Testis (tissue), 2 donors: ENCODE measurements at regions not wholly inside any gene's neighbourhood (a gene's known extent, or its start where the extent isn't known, plus 50 kb on each side); places are given as distances from the start of the nearest gene placed in this dataset.

Source experiments
- POLR2A ChIP-seq: fragments of 450-650 bp; IDR thresholded peaks from one replicate; pipeline ENCODE4 v1.6.1; 2017; ENCODE audit warnings: antibody characterized with exemption, mild to moderate bottlenecking, moderate library complexity
- TF ChIP-seq, protein P1 (sequence below), 3 experiments: fragments of 450-650 bp in 2 of 3; fragments of 200-600 bp in 1 of 3; sonication (generic) in 1 of 3; IDR thresholded peaks; one replicate each; pipeline ENCODE4 v1.5.1; 2016 to 2019; ENCODE audit warnings: antibody characterized with exemption in 3 of 3, mild to moderate bottlenecking in 2 of 3, moderate library complexity in 1 of 3

GRCh38 chr2:56654936-56655335 lies 471.1 kb downstream of the CCDC85A start:
- TF ChIP-seq, protein P1, sequence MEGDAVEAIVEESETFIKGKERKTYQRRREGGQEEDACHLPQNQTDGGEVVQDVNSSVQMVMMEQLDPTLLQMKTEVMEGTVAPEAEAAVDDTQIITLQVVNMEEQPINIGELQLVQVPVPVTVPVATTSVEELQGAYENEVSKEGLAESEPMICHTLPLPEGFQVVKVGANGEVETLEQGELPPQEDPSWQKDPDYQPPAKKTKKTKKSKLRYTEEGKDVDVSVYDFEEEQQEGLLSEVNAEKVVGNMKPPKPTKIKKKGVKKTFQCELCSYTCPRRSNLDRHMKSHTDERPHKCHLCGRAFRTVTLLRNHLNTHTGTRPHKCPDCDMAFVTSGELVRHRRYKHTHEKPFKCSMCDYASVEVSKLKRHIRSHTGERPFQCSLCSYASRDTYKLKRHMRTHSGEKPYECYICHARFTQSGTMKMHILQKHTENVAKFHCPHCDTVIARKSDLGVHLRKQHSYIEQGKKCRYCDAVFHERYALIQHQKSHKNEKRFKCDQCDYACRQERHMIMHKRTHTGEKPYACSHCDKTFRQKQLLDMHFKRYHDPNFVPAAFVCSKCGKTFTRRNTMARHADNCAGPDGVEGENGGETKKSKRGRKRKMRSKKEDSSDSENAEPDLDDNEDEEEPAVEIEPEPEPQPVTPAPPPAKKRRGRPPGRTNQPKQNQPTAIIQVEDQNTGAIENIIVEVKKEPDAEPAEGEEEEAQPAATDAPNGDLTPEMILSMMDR (IDR thresholded peaks at IDR 0.05) = no peak
- no peak for TF ChIP-seq POLR2A
